Kidney (tissue), 13 donors: ENCODE measurements at regions not wholly inside any gene's neighbourhood (a gene's known extent, or its start where the extent isn't known, plus 50 kb on each side); places are given as distances from the start of the nearest gene placed in this dataset.
A peak's percentile ranks its signal among the peaks of the same experiment; 100 is the strongest.

Experiments used
- DNase-seq, 5 donors: peaks; one replicate each; pipeline ENCODE4 v3.0.0-alpha.2; 2013 to 2020
- FAIRE-seq: peaks from 2 replicates; lab custom pipeline; 2012; peaks lifted over from hg19 to GRCh38; lab: Jason Lieb, UNC
- H3K27ac ChIP-seq, 2 donors: one replicate each; pipeline ENCODE4 v1.7.0; 2013; ENCODE audit warnings: low read depth in 2 of 2, low read length in 2 of 2, inconsistent platforms in 1 of 2
- H3K27me3 ChIP-seq: one replicate; pipeline ENCODE4 v1.7.1; 2013; ENCODE audit warnings: low read length, inconsistent platforms; ENCODE audit not compliant: control insufficient read depth, insufficient read depth
- H3K36me3 ChIP-seq, 3 donors: one replicate each; pipeline versions ENCODE4 v1.7.0 to v1.7.1; 2013; ENCODE audit warnings: low read length in 3 of 3, control low read depth in 1 of 3, inconsistent platforms in 1 of 3; ENCODE audit not compliant: insufficient read depth in 3 of 3, control insufficient read depth in 2 of 3
- H3K4me1 ChIP-seq, 3 donors: one replicate each; pipeline versions ENCODE4 v1.7.0 to v1.7.1; 2013; ENCODE audit warnings: low read length in 3 of 3, inconsistent platforms in 1 of 3, low read depth in 1 of 3; ENCODE audit not compliant: control insufficient read depth in 2 of 3, insufficient read depth in 2 of 3
- H3K4me3 ChIP-seq, 3 donors: one replicate each; pipeline versions ENCODE4 v1.7.0 to v1.8.1; 2013; ENCODE audit warnings: low read length in 3 of 3, control low read depth in 1 of 3, inconsistent platforms in 1 of 3
- H3K9ac ChIP-seq, 3 donors: one replicate each; pipeline versions ENCODE4 v1.7.0 to v1.7.1; 2013; ENCODE audit warnings: low read length in 3 of 3, control low read depth in 1 of 3, inconsistent platforms in 1 of 3
- H3K9me3 ChIP-seq, 3 donors: one replicate each; pipeline versions ENCODE4 v1.7.0 to v1.7.1; 2013; ENCODE audit warnings: low read length in 3 of 3, control low read depth in 1 of 3, inconsistent platforms in 1 of 3; ENCODE audit not compliant: control insufficient read depth in 2 of 3, insufficient read depth in 1 of 3
- intact Hi-C: fragments of 100-400 bp; cut with DNase I; formaldehyde crosslinking; loops from one replicate; pipeline ENCODE4 v1.11.1; 2022
- TF ChIP-seq, protein P1 (sequence below): IDR thresholded peaks from 3 replicates; pipeline ENCODE4 v1.5.1; 2012; ENCODE audit warnings: mild to moderate bottlenecking, moderate library complexity, borderline replicate concordance; ENCODE audit not compliant: insufficient read depth; ENCODE audit errors: extremely low read depth
- donor health status: control.
- donor health status: control.
- donor health status: control.
- donor health status: control.
- donor health status: control.
- donor health status: DM: yes; HTN: yes; CAD: no.
- donor health status: Normal renal cell carcinoma (clear cell type).

DNA sequence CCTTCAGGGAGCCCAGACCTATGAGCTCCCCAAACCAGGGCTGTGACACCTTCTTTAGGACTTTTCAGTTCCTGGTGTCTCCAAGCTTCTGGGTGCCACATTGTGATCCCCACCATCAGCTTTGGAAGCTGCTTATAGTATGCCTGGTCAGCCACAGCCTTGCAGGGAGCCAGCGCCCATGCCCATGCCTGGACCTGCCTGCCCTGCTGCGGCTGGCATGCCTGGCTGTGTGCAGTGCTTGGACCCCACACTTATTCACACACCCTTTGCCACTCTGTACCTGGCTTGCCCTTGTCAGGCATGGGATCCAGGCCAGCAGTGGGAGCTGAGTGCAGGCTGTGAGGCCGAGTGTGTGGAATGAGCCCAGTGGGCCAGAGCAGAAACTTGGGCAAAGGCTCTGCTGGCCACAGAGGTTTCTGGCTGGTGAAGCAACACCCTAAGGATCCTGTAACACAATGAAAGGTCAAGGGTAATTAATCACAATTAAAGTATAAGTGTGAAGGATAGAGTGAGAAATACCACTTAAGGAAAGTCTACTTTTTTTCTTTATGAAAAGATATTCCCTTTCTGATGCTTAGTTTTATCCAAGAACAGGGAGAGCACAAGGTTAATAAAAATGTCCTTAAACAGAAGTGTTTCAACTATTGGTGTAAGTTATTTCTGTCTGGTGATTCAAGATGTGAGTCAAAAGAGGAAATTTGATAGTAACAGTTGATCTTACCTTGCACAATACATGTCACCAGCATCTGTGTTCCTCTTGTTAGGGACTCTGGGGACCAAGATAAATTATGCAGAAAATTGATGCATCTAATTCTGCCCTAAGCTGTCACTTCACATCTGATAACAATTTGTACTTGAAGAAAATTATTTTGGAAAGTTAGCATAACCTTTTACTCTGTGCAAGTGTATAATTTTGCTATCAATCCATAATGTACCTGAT lies 161.8 kb downstream of the FAM47A start:
- no peaks in the 10 kb centered on the region for H3K36me3 ChIP-seq
- FAIRE-seq (no peak), DNase-seq (peak in 1 of 5 donors; percentile 33)
- TF ChIP-seq, protein P1, sequence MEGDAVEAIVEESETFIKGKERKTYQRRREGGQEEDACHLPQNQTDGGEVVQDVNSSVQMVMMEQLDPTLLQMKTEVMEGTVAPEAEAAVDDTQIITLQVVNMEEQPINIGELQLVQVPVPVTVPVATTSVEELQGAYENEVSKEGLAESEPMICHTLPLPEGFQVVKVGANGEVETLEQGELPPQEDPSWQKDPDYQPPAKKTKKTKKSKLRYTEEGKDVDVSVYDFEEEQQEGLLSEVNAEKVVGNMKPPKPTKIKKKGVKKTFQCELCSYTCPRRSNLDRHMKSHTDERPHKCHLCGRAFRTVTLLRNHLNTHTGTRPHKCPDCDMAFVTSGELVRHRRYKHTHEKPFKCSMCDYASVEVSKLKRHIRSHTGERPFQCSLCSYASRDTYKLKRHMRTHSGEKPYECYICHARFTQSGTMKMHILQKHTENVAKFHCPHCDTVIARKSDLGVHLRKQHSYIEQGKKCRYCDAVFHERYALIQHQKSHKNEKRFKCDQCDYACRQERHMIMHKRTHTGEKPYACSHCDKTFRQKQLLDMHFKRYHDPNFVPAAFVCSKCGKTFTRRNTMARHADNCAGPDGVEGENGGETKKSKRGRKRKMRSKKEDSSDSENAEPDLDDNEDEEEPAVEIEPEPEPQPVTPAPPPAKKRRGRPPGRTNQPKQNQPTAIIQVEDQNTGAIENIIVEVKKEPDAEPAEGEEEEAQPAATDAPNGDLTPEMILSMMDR: no peak
- H3K4me3 ChIP-seq: no peak overlapping the region
- intact Hi-C loops: no loop called here
- no peak overlapping the region for H3K9ac ChIP-seq
- no peaks in the 10 kb centered on the region for H3K27me3 ChIP-seq
- no peaks in the 10 kb centered on the region for H3K4me1 ChIP-seq
- no peak overlapping the region for H3K27ac ChIP-seq
- no peaks in the 10 kb centered on the region for H3K9me3 ChIP-seq

DNA sequence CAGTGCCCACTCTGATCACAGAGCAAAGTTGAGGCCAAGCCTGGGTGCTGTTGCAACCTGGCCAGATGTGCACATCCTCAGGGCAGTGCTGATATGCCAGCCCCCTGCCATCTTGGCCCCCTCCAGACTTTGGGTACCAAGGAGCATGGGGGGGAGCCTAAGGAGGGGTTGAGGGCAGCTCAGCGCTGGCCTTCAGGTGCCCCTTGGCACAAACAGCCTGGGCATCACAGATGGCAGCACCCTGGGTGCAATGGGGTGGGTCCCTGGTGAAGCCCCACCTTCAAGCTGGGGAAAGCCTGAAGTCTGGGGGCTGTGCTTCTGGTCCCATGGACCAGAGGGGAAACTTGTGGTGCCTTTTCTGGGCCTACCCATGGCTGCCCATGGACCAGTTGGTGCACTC lies 163.0 kb downstream of the FAM47A start:
- no peak for FAIRE-seq
- H3K4me1 ChIP-seq: no peaks in the 10 kb centered on the region
- intact Hi-C loops: no loop called here
- H3K36me3 ChIP-seq: no peaks in the 10 kb centered on the region
- no peak for DNase-seq
- TF ChIP-seq, protein P1: no peak
- no peak overlapping the region for H3K27ac ChIP-seq
- no peak overlapping the region for H3K9ac ChIP-seq
- no peaks in the 10 kb centered on the region for H3K27me3 ChIP-seq
- H3K9me3 ChIP-seq: no peaks in the 10 kb centered on the region
- no peak overlapping the region for H3K4me3 ChIP-seq

DNA sequence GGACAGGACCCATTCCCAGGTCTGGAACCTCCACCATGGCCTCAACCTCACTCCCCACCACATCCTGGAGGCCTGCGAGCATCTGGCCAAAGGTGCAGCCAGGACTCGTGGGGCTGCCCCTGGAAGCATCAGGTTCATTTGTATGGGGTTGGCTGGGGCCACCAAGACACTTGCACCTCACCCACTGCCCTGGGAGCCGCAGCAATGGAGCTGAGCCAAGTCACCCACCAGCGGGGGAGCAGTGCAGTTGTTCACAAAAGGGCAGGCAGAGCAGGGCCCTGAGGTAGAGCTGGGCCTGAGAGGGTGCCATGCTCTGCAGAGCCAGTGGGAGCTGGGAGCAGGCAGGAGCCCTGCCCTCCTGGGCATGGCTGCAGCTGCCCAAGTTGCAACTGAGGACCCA lies 163.5 kb downstream of the FAM47A start:
- TF ChIP-seq, protein P1: no peak
- no peaks in the 10 kb centered on the region for H3K4me1 ChIP-seq
- H3K4me3 ChIP-seq: no peak overlapping the region
- H3K36me3 ChIP-seq: no peaks in the 10 kb centered on the region
- FAIRE-seq (no peak), DNase-seq (peak in 1 of 5 donors; percentile 36)
- no peak overlapping the region for H3K27ac ChIP-seq
- H3K27me3 ChIP-seq: no peaks in the 10 kb centered on the region
- intact Hi-C loops: no loop called here
- H3K9me3 ChIP-seq: no peaks in the 10 kb centered on the region
- no peak overlapping the region for H3K9ac ChIP-seq
